Spleen (tissue), 11 donors: ENCODE measurements at regions not wholly inside any gene's neighbourhood (a gene's known extent, or its start where the extent isn't known, plus 50 kb on each side); places are given as distances from the start of the nearest gene placed in this dataset.

Source experiments
- DNase-seq: peaks from one replicate; pipeline ENCODE4 v3.0.0-alpha.2; 2020
- H3K27ac ChIP-seq, 8 donors: fragments of 200-600 bp; sonication (generic) in 7 of 8; 1 replicate in 4 of 8; 2 replicates in 4 of 8; pipeline versions ENCODE4 v1.5.0 to v1.8.0; 2016 to 2021; ENCODE audit warnings: inconsistent platforms in 4 of 8, mild to moderate bottlenecking in 4 of 8, moderate library complexity in 1 of 8
- H3K27me3 ChIP-seq, 7 donors: fragments of 200-600 bp; sonication (generic) in 6 of 7; replicated peaks in 1 of 7; 1 replicate in 4 of 7; 2 replicates in 3 of 7; pipeline versions ENCODE4 v1.5.0 to v1.8.0; 2016 to 2021; ENCODE audit warnings: inconsistent platforms in 3 of 7, mild to moderate bottlenecking in 1 of 7
- H3K36me3 ChIP-seq, 6 donors: fragments of 200-600 bp; sonication (generic) in 5 of 6; 1 replicate in 4 of 6; 2 replicates in 2 of 6; pipeline versions ENCODE4 v1.5.0 to v1.8.0; 2016 to 2021; ENCODE audit warnings: inconsistent platforms in 2 of 6
- H3K4me1 ChIP-seq, 6 donors: fragments of 200-600 bp; sonication (generic) in 5 of 6; 1 replicate in 3 of 6; 2 replicates in 3 of 6; pipeline versions ENCODE4 v1.5.0 to v1.8.0; 2016 to 2021; ENCODE audit warnings: inconsistent platforms in 3 of 6
- H3K4me3 ChIP-seq, 8 donors: fragments of 200-600 bp; sonication (generic) in 7 of 8; 1 replicate in 4 of 8; 2 replicates in 4 of 8; pipeline versions ENCODE4 v1.5.0 to v1.8.0; 2016 to 2021; ENCODE audit warnings: inconsistent platforms in 4 of 8, mild to moderate bottlenecking in 4 of 8, moderate library complexity in 2 of 8
- H3K9me3 ChIP-seq, 8 donors: fragments of 200-600 bp; sonication (generic) in 7 of 8; 1 replicate in 4 of 8; 2 replicates in 4 of 8; pipeline versions ENCODE4 v1.5.0 to v1.8.0; 2016 to 2021; ENCODE audit warnings: inconsistent platforms in 4 of 8
- CTCF ChIP-seq, 11 experiments: fragments of 200-600 bp in 7 of 11; fragments of 450-650 bp in 4 of 11; sonication (generic) in 4 of 11; IDR thresholded peaks in 8 of 11; conservative IDR thresholded peaks in 3 of 11; 1 replicate in 7 of 11; 2 replicates in 4 of 11; pipeline versions ENCODE4 v1.4.0 to v1.8.0; 2016 to 2021; ENCODE audit warnings: antibody characterized with exemption in 11 of 11, inconsistent platforms in 4 of 11, mild to moderate bottlenecking in 1 of 11
- POLR2A ChIP-seq, 3 donors: fragments of 450-650 bp; IDR thresholded peaks; one replicate each; pipeline ENCODE4 v1.5.1; 2017; ENCODE audit warnings: antibody characterized with exemption in 3 of 3, mild to moderate bottlenecking in 1 of 3
- POLR2AphosphoS5 ChIP-seq, 3 donors: sonication (generic); formaldehyde crosslinking; IDR thresholded peaks; one replicate each; pipeline ENCODE4 v1.5.1; 2017; ENCODE audit warnings: antibody characterized with exemption in 3 of 3
- WGBS, 5 donors: extraction: QIAGEN DNeasy Blood & Tissue Kit in 3 of 5; methylation state at CpG; one replicate each; pipeline versions ENCODE4 v1.1.5 to v1.1.7; 2013 to 2018; 5-methylcytosine and 5-hydroxymethylcytosine counted together
- intact Hi-C: fragments of 100-400 bp; cut with DNase I; formaldehyde crosslinking; loops from one replicate; pipeline ENCODE4 v1.15.0; 2023; ENCODE audit warnings: low total_unique reads
- donor health status: healthy with polysubstance abuse.
- donor health status: DM: no; HTN: no; CAD: no; lungs with moderate emphysema.
- donor health status: DM: no; HTN: no; CAD: no.
- donor health status: Bipolar disorder and iron deficiency.
- donor health status: healthy.
- donor health status: DM: no; HTN: no; CAD: no.
- donor health status: DM: yes; HTN: yes; CAD: no.

GRCh38 chr3:16725972-16726371 lies 120.7 kb upstream of the DAZL start:
- H3K9me3 ChIP-seq, result peaks cover 0 to 29% (median 16%) of the 10 kb centered on the region in 8 donors
- no peak overlapping the region for H3K4me3 ChIP-seq
- 0 to 73% (median 0%) methylated on average over 1 of the region's 1 CpG for WGBS, 5 donors
- H3K36me3 ChIP-seq, result no peaks in the 10 kb centered on the region
- no peaks in the 10 kb centered on the region for H3K4me1 ChIP-seq
- intact Hi-C loops, result no loop called here
- no peak overlapping the region for H3K27ac ChIP-seq
- no peaks in the 10 kb centered on the region for H3K27me3 ChIP-seq
- TF ChIP-seq POLR2A (IDR thresholded peaks at IDR 0.05), result no peak
- TF ChIP-seq POLR2AphosphoS5 (IDR thresholded peaks at IDR 0.05), result no peak
- DNase-seq, result no peak

GRCh38 chr3:16728770-16729745 lies 123.8 kb upstream of the DAZL start:
- no peaks in the 10 kb centered on the region for H3K27me3 ChIP-seq
- WGBS, 5 donors, result 74 to 88% (median 85%) methylated on average over 4 of the region's 4 CpGs
- no peaks in the 10 kb centered on the region for H3K36me3 ChIP-seq
- TF ChIP-seq POLR2AphosphoS5 (IDR thresholded peaks at IDR 0.05) (no peak), CTCF (IDR thresholded peaks at IDR 0.05 in 8 of 11, conservative IDR thresholded peaks at IDR 0.05 in 3 of 11) (no peak), POLR2A (IDR thresholded peaks at IDR 0.05) (no peak)
- no peaks in the 10 kb centered on the region for H3K4me1 ChIP-seq
- intact Hi-C loops, result no loop called here
- peaks cover 0 to 57% (median 35%) of the 10 kb centered on the region in 8 donors for H3K9me3 ChIP-seq
- no peak for DNase-seq
- no peak overlapping the region for H3K27ac ChIP-seq
- H3K4me3 ChIP-seq, result no peak overlapping the region

- Histone ChIP-seq H3K9me3 (peaks cover 0 to 38% (median 22%) of the 10 kb centered on the region in 8 donors), H3K27me3 (no peaks in the 10 kb centered on the region), H3K36me3 (no peaks in the 10 kb centered on the region), H3K4me3 (no peak overlapping the region), H3K4me1 (no peaks in the 10 kb centered on the region), H3K27ac (no peak overlapping the region)
- TF ChIP-seq POLR2AphosphoS5 (IDR thresholded peaks at IDR 0.05) (no peak), POLR2A (IDR thresholded peaks at IDR 0.05) (no peak), CTCF (IDR thresholded peaks at IDR 0.05 in 8 of 11, conservative IDR thresholded peaks at IDR 0.05 in 3 of 11) (no peak)
- intact Hi-C loops, result no loop called here
- no peak for DNase-seq
- WGBS, 5 donors, result 94 to 100% (median 98%) methylated on average over 1 of the region's 1 CpG
These were observed 133.2 kb upstream of the DAZL start for GRCh38 chr3:16738451-16738850.

GRCh38 chr3:16739541-16740105 lies 134.4 kb upstream of the DAZL start:
- Histone ChIP-seq H3K4me3 (no peak overlapping the region), H3K4me1 (no peaks in the 10 kb centered on the region), H3K9me3 (peaks cover 0 to 28% (median 18%) of the 10 kb centered on the region in 8 donors), H3K27me3 (no peaks in the 10 kb centered on the region), H3K27ac (no peak overlapping the region), H3K36me3 (no peaks in the 10 kb centered on the region)
- 68 to 87% (median 76%) methylated on average over 5 of the region's 5 CpGs for WGBS, 5 donors
- TF ChIP-seq CTCF (IDR thresholded peaks at IDR 0.05 in 8 of 11, conservative IDR thresholded peaks at IDR 0.05 in 3 of 11) (no peak), POLR2AphosphoS5 (IDR thresholded peaks at IDR 0.05) (no peak), POLR2A (IDR thresholded peaks at IDR 0.05) (no peak)
- no peak for DNase-seq
- intact Hi-C loops, result no loop called here
